Caco-2 (cell line): ENCODE measurements at regions not wholly inside any gene's neighbourhood (a gene's known extent, or its start where the extent isn't known, plus 50 kb on each side); places are given as distances from the start of the nearest gene placed in this dataset.

Source experiments
- BruUV-seq: library from RNA; stranded (reverse); fragments of 400-500 nt; replicated peaks from 2 replicates; lab custom pipeline; 2021; lab: Mats Ljungman, UMichigan
- CTCF ChIA-PET: fragments of 300-600 bp; sonication (Branson Sonifier 250); formaldehyde crosslinking; loops from one replicate; lab custom pipeline; 2022; ENCODE audit warnings: antibody characterized with exemption; lab: Charles Lee
- POLR2A ChIA-PET: fragments of 300-600 bp; sonication (Branson Sonifier 250); formaldehyde crosslinking; loops from one replicate; lab custom pipeline; 2022; ENCODE audit warnings: antibody characterized with exemption; lab: Charles Lee
- DNase-seq, 2 experiments: peaks; one replicate each; pipeline versions ENCODE4 v3.0.0 to v3.0.0-alpha.2; 2020 to 2022
- H3K27me3 ChIP-seq: replicated peaks from 2 replicates; pipeline ENCODE4 v1.6.0; 2011; ENCODE audit warnings: low read length; ENCODE audit not compliant: control insufficient read depth, insufficient read depth
- H3K36me3 ChIP-seq: 2 replicates; pipeline ENCODE4 v1.5.1; 2011; ENCODE audit warnings: low read length; ENCODE audit not compliant: control insufficient read depth, insufficient read depth
- H3K4me1 ChIP-seq: fragments of 250-450 bp; sonication (Bioruptor Pico); 2 replicates; pipeline ENCODE4 v1.5.1; 2020; ENCODE audit warnings: mild to moderate bottlenecking
- H3K4me3 ChIP-seq: 2 replicates; pipeline ENCODE4 v1.5.1; 2011; ENCODE audit warnings: low read depth, mild to moderate bottlenecking, control low read depth, low read length
- H3K9me3 ChIP-seq: fragments of 250-450 bp; sonication (Bioruptor Pico); 2 replicates; pipeline ENCODE4 v1.5.1; 2020; ENCODE audit warnings: mild to moderate bottlenecking, moderate library complexity
- H3K27ac Mint-ChIP-seq: one replicate; pipeline ENCODE4 v1.8.0; 2022; ENCODE audit warnings: mixed read lengths; ENCODE audit not compliant: unreplicated experiment
- H3K27me3 Mint-ChIP-seq: one replicate; pipeline ENCODE4 v1.8.0; 2022; ENCODE audit warnings: mixed read lengths; ENCODE audit not compliant: insufficient read depth, unreplicated experiment
- H3K36me3 Mint-ChIP-seq: one replicate; pipeline ENCODE4 v1.8.0; 2022; ENCODE audit warnings: mild to moderate bottlenecking, mixed read lengths; ENCODE audit not compliant: insufficient read depth, unreplicated experiment
- H3K4me1 Mint-ChIP-seq: one replicate; pipeline ENCODE4 v1.8.0; 2022; ENCODE audit warnings: low read depth, mixed read lengths; ENCODE audit not compliant: unreplicated experiment
- H3K4me3 Mint-ChIP-seq: one replicate; pipeline ENCODE4 v1.8.0; 2022; ENCODE audit warnings: mild to moderate bottlenecking, moderate library complexity, mixed read lengths; ENCODE audit not compliant: unreplicated experiment
- H3K9me3 Mint-ChIP-seq: one replicate; pipeline ENCODE4 v1.8.0; 2022; ENCODE audit warnings: mixed read lengths; ENCODE audit not compliant: unreplicated experiment
- CTCF ChIP-seq, 2 experiments: fragments of 200-600 bp in 1 of 2; IDR thresholded peaks; 1 replicate in 1 of 2; 2 replicates in 1 of 2; pipeline versions ENCODE4 v1.5.1 to v1.8.0; 2011 to 2022; ENCODE audit warnings: antibody characterized with exemption in 1 of 2, control low read depth in 1 of 2, inconsistent platforms in 1 of 2, low read depth in 1 of 2, low read length in 1 of 2, mild to moderate bottlenecking in 1 of 2, moderate library complexity in 1 of 2; ENCODE audit not compliant: insufficient read depth in 1 of 2, severe bottlenecking in 1 of 2, unreplicated experiment in 1 of 2
- intact Hi-C: fragments of 100-400 bp; cut with micrococcal nuclease; formaldehyde crosslinking; loops from one replicate; pipeline ENCODE4 v1.10.0; 2022; ENCODE audit not compliant: unreplicated experiment

GRCh38 chr9:134547161-134548100 is 94.2 kb upstream of the COL5A1 start:
- no peaks in the 10 kb centered on the region for H3K27me3 Mint-ChIP-seq
- POLR2A ChIA-PET = no interaction called here
- H3K27me3 ChIP-seq = no peaks in the 10 kb centered on the region

GRCh38 chr9:134548185-134548584 is 93.4 kb upstream of the COL5A1 start:
- H3K4me3 Mint-ChIP-seq = no peak overlapping the region
- TF ChIP-seq CTCF (IDR thresholded peaks at IDR 0.05; ENCODE audit: insufficient read depth in 1 of 2, low read depth in 1 of 2, low read length in 1 of 2, severe bottlenecking in 1 of 2, unreplicated experiment in 1 of 2) = no peak
- H3K9me3 Mint-ChIP-seq = no peaks in the 10 kb centered on the region
- H3K27me3 Mint-ChIP-seq = no peaks in the 10 kb centered on the region
- H3K36me3 Mint-ChIP-seq = peaks cover 6% of the 10 kb centered on the region
- Histone ChIP-seq H3K4me1 (peaks cover 9% of the 10 kb centered on the region), H3K27me3 (no peaks in the 10 kb centered on the region), H3K36me3 (no peaks in the 10 kb centered on the region), H3K9me3 (no peaks in the 10 kb centered on the region), H3K4me3 (no peak overlapping the region)
- BruUV-seq = no TSS peak
- H3K4me1 Mint-ChIP-seq = no peaks in the 10 kb centered on the region
- intact Hi-C loops = loop anchor here (10.0 kb wide), 1 partner anchor 97 kb away; the partner anchor contains the start of gene COL5A1
- no peak overlapping the region for H3K27ac Mint-ChIP-seq
- DNase-seq = no peak
- ChIA-PET CTCF (no interaction called here), POLR2A (no interaction called here)

More at GRCh38 chr9:134547161-134548100, 94.2 kb upstream of the COL5A1 start:
- no TSS peak for BruUV-seq
- H3K36me3 ChIP-seq = no peaks in the 10 kb centered on the region
- Mint-ChIP-seq H3K4me1 (no peaks in the 10 kb centered on the region), H3K9me3 (no peaks in the 10 kb centered on the region), H3K4me3 (no peak overlapping the region), H3K36me3 (peaks cover 6% of the 10 kb centered on the region), H3K27ac (no peak overlapping the region)
- H3K9me3 ChIP-seq = no peaks in the 10 kb centered on the region
- H3K4me1 ChIP-seq = peaks cover 9% of the 10 kb centered on the region
- intact Hi-C loops = loop anchor here (10.0 kb wide), 1 partner anchor 97 kb away; the partner anchor contains the start of gene COL5A1
- DNase-seq = no peak
- CTCF ChIA-PET = no interaction called here
- H3K4me3 ChIP-seq = no peak overlapping the region
- TF ChIP-seq CTCF (IDR thresholded peaks at IDR 0.05; ENCODE audit: insufficient read depth in 1 of 2, low read depth in 1 of 2, low read length in 1 of 2, severe bottlenecking in 1 of 2, unreplicated experiment in 1 of 2) = no peak

GRCh38 chr9:134548618-134549017 is 93.0 kb upstream of the COL5A1 start:
- DNase-seq = no peak
- H3K27ac Mint-ChIP-seq = no peak overlapping the region
- POLR2A ChIA-PET = no interaction called here
- H3K4me1 ChIP-seq = peaks cover 9% of the 10 kb centered on the region
- no peaks in the 10 kb centered on the region for H3K9me3 ChIP-seq
- no peaks in the 10 kb centered on the region for H3K4me1 Mint-ChIP-seq
- BruUV-seq = no TSS peak
- H3K9me3 Mint-ChIP-seq = no peaks in the 10 kb centered on the region
- no peak for TF ChIP-seq CTCF (IDR thresholded peaks at IDR 0.05; ENCODE audit: insufficient read depth in 1 of 2, low read depth in 1 of 2, low read length in 1 of 2, severe bottlenecking in 1 of 2, unreplicated experiment in 1 of 2)
- intact Hi-C loops = loop anchor here (10.0 kb wide), 1 partner anchor 96 kb away; the partner anchor contains the start of gene COL5A1
- no peak overlapping the region for H3K4me3 Mint-ChIP-seq
- H3K36me3 ChIP-seq = no peaks in the 10 kb centered on the region
- no peaks in the 10 kb centered on the region for H3K27me3 Mint-ChIP-seq
- CTCF ChIA-PET = no interaction called here
- H3K27me3 ChIP-seq = no peaks in the 10 kb centered on the region
- peaks cover 6% of the 10 kb centered on the region for H3K36me3 Mint-ChIP-seq
- no peak overlapping the region for H3K4me3 ChIP-seq
